Colonic mucosa (tissue), 4 donors: ENCODE measurements at regions not wholly inside any gene's neighbourhood (a gene's known extent, or its start where the extent isn't known, plus 50 kb on each side); places are given as distances from the start of the nearest gene placed in this dataset.

Experiments
- DNase-seq: peaks from one replicate; pipeline ENCODE4 v3.0.0-alpha.2; 2020
- H3K27ac ChIP-seq: fragments of 200-600 bp; one replicate; pipeline ENCODE4 v1.8.0; 2021
- H3K27me3 ChIP-seq: fragments of 200-600 bp; one replicate; pipeline ENCODE4 v1.8.0; 2021
- H3K36me3 ChIP-seq: fragments of 200-600 bp; one replicate; pipeline ENCODE4 v1.8.0; 2021
- H3K4me1 ChIP-seq: fragments of 200-600 bp; one replicate; pipeline ENCODE4 v1.8.0; 2021; ENCODE audit warnings: mild to moderate bottlenecking
- H3K4me3 ChIP-seq: fragments of 200-600 bp; one replicate; pipeline ENCODE4 v1.8.0; 2021
- H3K9ac ChIP-seq, 2 donors: one replicate each; pipeline ENCODE4 v1.7.0; 2013; ENCODE audit warnings: control low read depth in 2 of 2, low read depth in 2 of 2, low read length in 2 of 2
- H3K9me3 ChIP-seq: fragments of 200-600 bp; one replicate; pipeline ENCODE4 v1.8.0; 2021
- CTCF ChIP-seq: fragments of 200-600 bp; IDR thresholded peaks from one replicate; pipeline ENCODE4 v1.8.0; 2022; ENCODE audit warnings: antibody characterized with exemption, mild to moderate bottlenecking
- intact Hi-C: fragments of 100-400 bp; cut with DNase I; formaldehyde crosslinking; loops from one replicate; pipeline ENCODE4 v1.14.1; 2022
- donor health status: healthy.
- donor health status: DM: no; HTN: no; CAD: no.
- donor health status: DM: no; HTN: no; CAD: no.

GRCh38 chr20:18988701-18989100 is 175.1 kb downstream of the SCP2D1 start:
- Histone ChIP-seq H3K9me3 (no peaks in the 10 kb centered on the region), H3K4me1 (no peaks in the 10 kb centered on the region), H3K9ac (no peak overlapping the region), H3K36me3 (no peaks in the 10 kb centered on the region), H3K27ac (no peak overlapping the region), H3K4me3 (no peak overlapping the region), H3K27me3 (no peaks in the 10 kb centered on the region)
- DNase-seq = no peak
- intact Hi-C loops = no loop called here
- no peak for TF ChIP-seq CTCF

DNA sequence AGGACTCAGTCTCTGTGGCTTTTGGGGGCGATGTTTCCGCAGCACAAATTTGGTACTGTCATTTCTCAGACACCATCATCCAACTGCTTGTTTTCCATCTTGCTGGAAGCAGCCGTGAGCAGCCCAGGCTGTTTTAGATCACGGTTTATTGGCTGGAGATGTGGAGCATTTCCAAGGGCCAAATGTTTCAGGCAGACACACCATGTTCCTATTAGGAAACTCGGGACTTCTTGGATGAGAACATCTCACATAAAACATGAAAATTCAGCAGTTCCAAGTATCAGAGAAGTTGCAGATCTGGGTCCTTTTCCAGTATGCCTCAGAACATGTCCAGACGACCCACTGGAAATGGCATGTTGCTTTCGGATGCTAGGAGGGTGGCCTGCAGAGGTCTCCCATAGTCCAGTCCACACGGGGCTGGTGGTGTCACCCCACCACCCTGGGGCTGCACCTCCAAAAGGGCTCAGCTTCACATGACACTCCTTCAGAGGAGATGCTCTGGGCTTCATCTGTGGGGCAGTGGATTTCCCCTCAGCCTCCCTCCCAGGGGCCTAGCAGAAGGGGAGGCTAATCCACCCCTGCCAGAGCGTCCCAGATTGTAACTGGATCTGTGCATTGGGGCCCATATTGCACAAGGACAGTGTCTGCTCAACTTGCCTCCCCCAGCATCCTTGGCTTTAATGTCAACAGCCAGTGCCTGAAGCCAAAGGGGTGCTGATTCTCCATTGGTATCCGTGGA is 176.3 kb downstream of the SCP2D1 start:
- intact Hi-C loops = no loop called here
- Histone ChIP-seq H3K9me3 (no peaks in the 10 kb centered on the region), H3K36me3 (no peaks in the 10 kb centered on the region), H3K4me3 (no peak overlapping the region), H3K27me3 (no peaks in the 10 kb centered on the region), H3K27ac (no peak overlapping the region), H3K9ac (no peak overlapping the region), H3K4me1 (no peaks in the 10 kb centered on the region)
- peak; percentile 26 for DNase-seq
- TF ChIP-seq CTCF = no peak

- Histone ChIP-seq H3K27ac (no peak overlapping the region), H3K9me3 (no peaks in the 10 kb centered on the region), H3K4me3 (no peak overlapping the region), H3K27me3 (no peaks in the 10 kb centered on the region), H3K4me1 (no peaks in the 10 kb centered on the region), H3K36me3 (no peaks in the 10 kb centered on the region), H3K9ac (no peak overlapping the region)
- intact Hi-C loops = no loop called here
- DNase-seq = no peak
- TF ChIP-seq CTCF = no peak
Measured at GRCh38 chr20:18991012-18991411, 177.4 kb downstream of the SCP2D1 start.

DNA sequence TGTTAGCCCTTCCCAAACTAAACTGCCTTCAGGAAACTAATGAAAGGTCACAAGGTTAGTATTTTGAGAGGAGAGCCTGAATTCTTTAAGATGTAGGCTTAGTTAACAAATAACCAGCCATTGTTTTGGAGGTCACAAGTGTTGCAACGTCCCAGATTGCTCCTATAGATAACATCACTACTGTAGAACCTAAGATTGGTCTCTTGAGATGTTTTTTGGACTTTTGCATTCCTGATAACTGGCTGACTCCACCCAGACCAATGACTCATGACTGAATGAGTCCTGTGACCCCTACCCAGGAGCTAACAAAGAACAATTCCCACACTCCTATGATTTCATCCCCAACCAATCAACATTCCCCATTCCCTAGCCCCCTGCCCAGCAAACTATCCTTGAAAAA is 178.8 kb downstream of the SCP2D1 start:
- H3K36me3 ChIP-seq = no peaks in the 10 kb centered on the region
- no peak for DNase-seq
- no peaks in the 10 kb centered on the region for H3K9me3 ChIP-seq
- H3K4me1 ChIP-seq = no peaks in the 10 kb centered on the region
- intact Hi-C loops = no loop called here
- no peak overlapping the region for H3K27ac ChIP-seq
- TF ChIP-seq CTCF = no peak
- no peaks in the 10 kb centered on the region for H3K27me3 ChIP-seq
- no peak overlapping the region for H3K4me3 ChIP-seq
- H3K9ac ChIP-seq = no peak overlapping the region

GRCh38 chr20:18995455-18995854 is 181.9 kb downstream of the SCP2D1 start:
- Histone ChIP-seq H3K4me3 (no peak overlapping the region), H3K4me1 (no peaks in the 10 kb centered on the region), H3K36me3 (no peaks in the 10 kb centered on the region), H3K9me3 (no peaks in the 10 kb centered on the region), H3K27ac (no peak overlapping the region), H3K27me3 (no peaks in the 10 kb centered on the region), H3K9ac (no peak overlapping the region)
- TF ChIP-seq CTCF = no peak
- no peak for DNase-seq
- intact Hi-C loops = no loop called here
